Amniotic epithelial cell (primary cell): ENCODE measurements at regions not wholly inside any gene's neighbourhood (a gene's known extent, or its start where the extent isn't known, plus 50 kb on each side); places are given as distances from the start of the nearest gene placed in this dataset.

Experiments
- DNase-seq: peaks from one replicate; pipeline ENCODE4 v3.0.0-alpha.2; 2010; ENCODE audit warnings: low read depth

GRCh38 chr3:34011171-34012101 lies 213.0 kb downstream of the PDCD6IP start:
- DNase-seq: peak; percentile 14

- peak; percentile 89 for DNase-seq
Observed at GRCh38 chr3:34012102-34012461, 213.7 kb downstream of the PDCD6IP start.

- no peak for DNase-seq
Observed at GRCh38 chr3:34013818-34014570, 215.6 kb downstream of the PDCD6IP start.

- DNase-seq: peak; percentile 8
Observed at GRCh38 chr3:34015204-34016142, 217.0 kb downstream of the PDCD6IP start.

- DNase-seq: no peak
Observed at GRCh38 chr3:34016925-34017587, 218.6 kb downstream of the PDCD6IP start.

GRCh38 chr3:34017757-34018156 lies 219.3 kb downstream of the PDCD6IP start:
- no peak for DNase-seq

- DNase-seq: no peak
Observed at GRCh38 chr3:34019158-34019557, 220.7 kb downstream of the PDCD6IP start.

- DNase-seq: no peak
Observed at GRCh38 chr3:34020170-34020569, 221.7 kb downstream of the PDCD6IP start.

- DNase-seq: no peak
Observed at GRCh38 chr3:34020726-34021680, 222.6 kb downstream of the PDCD6IP start.

- DNase-seq: no peak
Observed at GRCh38 chr3:34022147-34022546, 223.7 kb downstream of the PDCD6IP start.

GRCh38 chr3:34024447-34025240 lies 226.2 kb downstream of the PDCD6IP start:
- DNase-seq: peak; percentile 7

GRCh38 chr3:34033839-34034238 lies 235.4 kb downstream of the PDCD6IP start:
- DNase-seq: no peak

GRCh38 chr3:34034840-34035239 lies 236.4 kb downstream of the PDCD6IP start:
- DNase-seq: no peak

GRCh38 chr3:34035775-34036174 lies 237.3 kb downstream of the PDCD6IP start:
- no peak for DNase-seq

- DNase-seq: no peak
Observed at GRCh38 chr3:34037260-34037659, 238.8 kb downstream of the PDCD6IP start.

- DNase-seq: no peak
Observed at GRCh38 chr3:34038131-34038530, 239.7 kb downstream of the PDCD6IP start.

GRCh38 chr3:34046154-34046553 lies 247.7 kb downstream of the PDCD6IP start:
- no peak for DNase-seq

GRCh38 chr3:34053626-34054025 lies 255.2 kb downstream of the PDCD6IP start:
- no peak for DNase-seq

- DNase-seq: no peak
Observed at GRCh38 chr3:34056181-34056910, 257.9 kb downstream of the PDCD6IP start.
